Astrocyte of the spinal cord (primary cell): ENCODE measurements at regions not wholly inside any gene's neighbourhood (a gene's known extent, or its start where the extent isn't known, plus 50 kb on each side); places are given as distances from the start of the nearest gene placed in this dataset.
A peak's percentile ranks its signal among the peaks of the same experiment; 100 is the strongest.

Experiments used
- DNase-seq: peaks from one replicate; pipeline ENCODE4 v3.0.0; 2011; ENCODE audit warnings: low read depth, low spot score
- H3K4me3 ChIP-seq: 2 replicates; pipeline ENCODE4 v1.5.1; 2011; ENCODE audit warnings: low read depth, mild to moderate bottlenecking, low read length, moderate library complexity
- CTCF ChIP-seq: IDR thresholded peaks from 2 replicates; pipeline ENCODE4 v1.5.1; 2012; ENCODE audit warnings: low read depth, mild to moderate bottlenecking, low read length, inconsistent platforms
- in situ Hi-C: cut with HindIII; loops from 2 replicates; pipeline ENCODE4 v1.10.0; 2017; ENCODE audit warnings: low sequenced_read_pairs

GRCh38 chr14:98580131-98580678 is 691.8 kb downstream of the BCL11B start:
- no peak overlapping the region for H3K4me3 ChIP-seq
- TF ChIP-seq CTCF, result no peak
- in situ Hi-C loops, result no loop called here
- peak; percentile 0 for DNase-seq

DNA sequence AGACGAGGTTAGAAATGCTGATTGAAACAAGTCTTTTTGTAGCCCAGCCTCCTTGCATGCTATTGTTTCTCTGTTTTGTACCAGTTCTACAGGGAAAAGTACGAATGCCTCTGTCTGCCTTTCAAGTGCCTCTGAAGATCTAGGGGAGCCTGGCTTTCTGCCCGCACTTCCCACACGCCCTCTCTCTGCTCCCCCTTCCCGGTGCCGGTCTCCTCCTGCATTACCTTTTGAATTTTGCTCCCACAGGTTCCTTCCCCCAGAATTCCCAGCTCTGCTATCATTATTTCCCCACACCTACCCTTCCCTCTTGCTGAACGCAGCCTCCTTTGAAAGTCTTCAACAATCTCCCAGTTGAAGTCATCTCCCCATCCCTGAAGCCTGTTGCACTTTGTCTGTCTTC is 689.7 kb downstream of the BCL11B start:
- in situ Hi-C loops, result no loop called here
- TF ChIP-seq CTCF, result no peak
- no peak overlapping the region for H3K4me3 ChIP-seq
- DNase-seq, result no peak

- no peak for TF ChIP-seq CTCF
- DNase-seq, result no peak
- no peak overlapping the region for H3K4me3 ChIP-seq
- in situ Hi-C loops, result no loop called here
These were observed 680.8 kb downstream of the BCL11B start for GRCh38 chr14:98591161-98591560.

DNA sequence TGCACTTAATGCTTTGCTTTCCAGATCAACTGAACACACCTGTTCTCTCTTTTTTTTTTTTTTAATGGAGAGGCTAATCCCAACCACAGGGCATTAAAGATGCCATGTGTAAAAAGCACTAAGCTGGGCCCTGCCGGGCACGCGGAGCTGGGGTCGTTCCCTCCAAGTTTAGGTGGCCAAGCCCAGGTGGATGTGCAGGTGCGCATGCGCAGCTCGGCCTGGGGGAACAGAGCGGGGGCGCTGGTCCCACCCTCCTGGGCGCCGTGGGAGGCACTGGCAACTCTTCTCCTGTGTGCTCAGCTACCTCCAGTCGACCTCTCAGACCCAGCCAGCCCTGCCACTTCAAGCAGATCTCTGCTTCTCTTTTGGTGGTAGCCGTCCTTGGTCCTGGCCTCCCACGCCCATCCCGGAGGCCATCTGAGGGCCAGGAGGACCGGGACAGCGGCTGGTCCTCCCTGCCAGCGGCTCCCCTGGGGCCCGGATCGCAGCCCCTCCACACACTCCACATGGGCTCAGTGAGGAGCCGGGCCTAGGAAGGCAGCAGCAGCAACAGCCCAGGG is 679.3 kb downstream of the BCL11B start:
- in situ Hi-C loops, result no loop called here
- DNase-seq, result no peak
- H3K4me3 ChIP-seq, result no peak overlapping the region
- no peak for TF ChIP-seq CTCF

DNA sequence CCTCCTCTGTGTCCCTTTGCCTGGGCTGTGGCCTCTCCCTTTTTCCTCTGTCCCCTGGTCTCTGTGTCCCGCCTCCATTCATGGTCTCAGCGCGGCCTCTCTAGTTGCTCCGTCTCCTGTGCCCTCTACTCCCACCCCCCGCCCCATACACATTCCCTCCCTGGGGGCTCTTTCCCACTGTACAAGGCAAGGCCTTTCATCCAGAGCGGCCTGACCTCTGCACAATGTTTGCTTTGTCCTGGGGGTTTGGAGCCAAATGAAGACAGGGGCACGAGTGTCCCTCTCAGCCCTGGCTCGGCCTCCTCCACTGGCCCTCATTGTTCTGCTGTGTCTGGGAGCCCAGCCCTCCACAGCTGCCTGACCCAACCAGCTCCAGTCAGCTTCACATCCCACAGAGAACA is 678.6 kb downstream of the BCL11B start:
- TF ChIP-seq CTCF, result no peak

GRCh38 chr14:98594156-98594555 is 677.8 kb downstream of the BCL11B start:
- no peak for DNase-seq
- in situ Hi-C loops, result no loop called here
- H3K4me3 ChIP-seq, result no peak overlapping the region
- TF ChIP-seq CTCF, result no peak

More for the DNA sequence above, 678.6 kb downstream of the BCL11B start:
- no peak for DNase-seq
- in situ Hi-C loops, result no loop called here
- no peak overlapping the region for H3K4me3 ChIP-seq

- H3K4me3 ChIP-seq, result no peak overlapping the region
- no peak for DNase-seq
- no peak for TF ChIP-seq CTCF
- in situ Hi-C loops, result no loop called here
These were observed 673.4 kb downstream of the BCL11B start for GRCh38 chr14:98598576-98598975.
